WTC11 (cell line): ENCODE measurements at regions not wholly inside any gene's neighbourhood (a gene's known extent, or its start where the extent isn't known, plus 50 kb on each side); places are given as distances from the start of the nearest gene placed in this dataset.

ENCODE experiments used
- ATF2 ChIP-seq: sonication (generic); formaldehyde crosslinking; IDR thresholded peaks from 2 replicates; pipeline ENCODE4 v1.8.1; 2022; ENCODE audit warnings: low read depth, missing genetic modification reagents, borderline replicate concordance
- CBFB ChIP-seq: sonication (generic); formaldehyde crosslinking; IDR thresholded peaks from 2 replicates; pipeline ENCODE4 v1.8.1; 2022; ENCODE audit warnings: mild to moderate bottlenecking, low read depth, missing genetic modification reagents
- CTCF ChIP-seq: fragments of 200-600 bp; IDR thresholded peaks from 2 replicates; pipeline ENCODE4 v1.8.0; 2022; ENCODE audit warnings: antibody characterized with exemption
- E2F1 ChIP-seq: sonication (generic); formaldehyde crosslinking; IDR thresholded peaks from 2 replicates; pipeline ENCODE4 v1.8.0; 2022; ENCODE audit warnings: mild to moderate bottlenecking, missing genetic modification reagents
- ELF4 ChIP-seq: sonication (generic); formaldehyde crosslinking; IDR thresholded peaks from 2 replicates; pipeline ENCODE4 v1.8.1; 2022; ENCODE audit warnings: low read depth, mild to moderate bottlenecking, moderate library complexity, missing genetic modification reagents
- ESRRA ChIP-seq: sonication (generic); formaldehyde crosslinking; IDR thresholded peaks from 2 replicates; pipeline ENCODE4 v1.8.1; 2022; ENCODE audit warnings: mild to moderate bottlenecking, missing genetic modification reagents, borderline replicate concordance
- HMGXB4 ChIP-seq: sonication (generic); formaldehyde crosslinking; IDR thresholded peaks from 2 replicates; pipeline ENCODE4 v1.8.1; 2023; ENCODE audit warnings: mild to moderate bottlenecking, moderate library complexity, missing genetic modification reagents
- JAZF1 ChIP-seq: fragments of 250-450 bp; sonication (Bioruptor Pico); IDR thresholded peaks from 2 replicates; pipeline ENCODE4 v1.9.0; 2021; ENCODE audit warnings: moderate library complexity, mild to moderate bottlenecking, inconsistent platforms
- NFATC4 ChIP-seq: fragments of 250-450 bp; sonication (Bioruptor Pico); IDR thresholded peaks from 2 replicates; pipeline ENCODE4 v1.9.0; 2021; ENCODE audit warnings: mild to moderate bottlenecking
- NR3C1 ChIP-seq: sonication (generic); formaldehyde crosslinking; conservative IDR thresholded peaks from 2 replicates; pipeline ENCODE4 v1.8.1; 2023; ENCODE audit warnings: low read depth, mild to moderate bottlenecking, missing genetic modification reagents
- PREB ChIP-seq: sonication (generic); formaldehyde crosslinking; IDR thresholded peaks from 2 replicates; pipeline ENCODE4 v1.8.1; 2022; ENCODE audit warnings: mild to moderate bottlenecking, missing genetic modification reagents, moderate library complexity, borderline replicate concordance
- SMAD4 ChIP-seq: sonication (generic); formaldehyde crosslinking; IDR thresholded peaks from 2 replicates; pipeline ENCODE4 v1.8.0; 2022; ENCODE audit warnings: mild to moderate bottlenecking, missing genetic modification reagents
- TF ChIP-seq, protein P1 (sequence below): fragments of 250-450 bp; sonication (Bioruptor Pico); IDR thresholded peaks from 2 replicates; pipeline ENCODE4 v1.9.0; 2021; ENCODE audit warnings: moderate library complexity, mild to moderate bottlenecking, inconsistent platforms, borderline replicate concordance
- TF ChIP-seq, protein P2 (sequence below): sonication (generic); formaldehyde crosslinking; conservative IDR thresholded peaks from 2 replicates; pipeline ENCODE4 v1.8.1; 2022; ENCODE audit warnings: mild to moderate bottlenecking, missing genetic modification reagents

DNA sequence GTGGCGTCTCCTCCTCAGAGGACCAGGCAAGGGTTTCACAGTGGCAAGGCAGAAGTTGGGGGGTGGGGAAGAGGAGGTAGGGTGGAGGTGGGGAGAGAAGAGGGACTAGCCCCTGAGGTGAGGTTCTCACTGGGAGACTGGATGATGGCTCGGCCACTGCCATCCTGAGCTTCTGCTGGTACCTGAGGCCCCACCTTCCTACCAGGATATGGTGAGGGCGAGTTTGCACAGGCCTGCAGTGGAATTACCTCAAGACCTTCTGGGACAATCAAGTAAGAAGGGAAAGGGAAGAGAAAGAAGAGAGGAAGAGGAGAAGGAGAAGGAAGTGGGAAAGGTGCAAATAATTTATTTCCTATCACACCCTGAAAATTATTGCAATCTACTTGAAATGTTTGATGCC is 111.8 kb upstream of the GDF10 start:
- TF ChIP-seq JAZF1 (CRISPR knock-in tag) (no peak), ATF2 (CRISPR knock-in tag) (no peak), SMAD4 (CRISPR knock-in tag) (no peak), CTCF (no peak), NR3C1 (CRISPR knock-in tag) (no peak), CBFB (no peak), HMGXB4 (no peak), ESRRA (CRISPR knock-in tag) (no peak), PREB (CRISPR knock-in tag) (no peak), ELF4 (CRISPR knock-in tag) (no peak), E2F1 (no peak), NFATC4 (CRISPR knock-in tag) (no peak)
- TF ChIP-seq, protein P1, sequence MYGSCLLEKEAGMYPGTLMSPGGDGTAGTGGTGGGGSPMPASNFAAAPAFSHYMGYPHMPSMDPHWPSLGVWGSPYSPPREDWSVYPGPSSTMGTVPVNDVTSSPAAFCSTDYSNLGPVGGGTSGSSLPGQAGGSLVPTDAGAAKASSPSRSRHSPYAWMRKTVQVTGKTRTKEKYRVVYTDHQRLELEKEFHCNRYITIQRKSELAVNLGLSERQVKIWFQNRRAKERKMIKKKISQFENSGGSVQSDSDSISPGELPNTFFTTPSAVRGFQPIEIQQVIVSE, result no peak
- TF ChIP-seq, protein P2, sequence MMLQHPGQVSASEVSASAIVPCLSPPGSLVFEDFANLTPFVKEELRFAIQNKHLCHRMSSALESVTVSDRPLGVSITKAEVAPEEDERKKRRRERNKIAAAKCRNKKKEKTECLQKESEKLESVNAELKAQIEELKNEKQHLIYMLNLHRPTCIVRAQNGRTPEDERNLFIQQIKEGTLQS (CRISPR knock-in tag), result no peak
